Stomach (tissue), 4 donors: ENCODE measurements at regions not wholly inside any gene's neighbourhood (a gene's known extent, or its start where the extent isn't known, plus 50 kb on each side); places are given as distances from the start of the nearest gene placed in this dataset.

ENCODE experiments used
- POLR2A ChIP-seq, 4 donors: fragments of 450-650 bp; IDR thresholded peaks; one replicate each; pipeline ENCODE4 v1.6.1; 2016; ENCODE audit warnings: antibody characterized with exemption in 4 of 4, control low read depth in 2 of 4, mild to moderate bottlenecking in 1 of 4, moderate library complexity in 1 of 4
- TF ChIP-seq, protein P1 (sequence below), 7 experiments: fragments of 450-650 bp in 4 of 7; fragments of 200-600 bp in 3 of 7; sonication (generic) in 3 of 7; IDR thresholded peaks; one replicate each; pipeline ENCODE4 v1.5.1; 2016 to 2019; ENCODE audit warnings: antibody characterized with exemption in 7 of 7, control low read depth in 2 of 7, mild to moderate bottlenecking in 1 of 7

DNA sequence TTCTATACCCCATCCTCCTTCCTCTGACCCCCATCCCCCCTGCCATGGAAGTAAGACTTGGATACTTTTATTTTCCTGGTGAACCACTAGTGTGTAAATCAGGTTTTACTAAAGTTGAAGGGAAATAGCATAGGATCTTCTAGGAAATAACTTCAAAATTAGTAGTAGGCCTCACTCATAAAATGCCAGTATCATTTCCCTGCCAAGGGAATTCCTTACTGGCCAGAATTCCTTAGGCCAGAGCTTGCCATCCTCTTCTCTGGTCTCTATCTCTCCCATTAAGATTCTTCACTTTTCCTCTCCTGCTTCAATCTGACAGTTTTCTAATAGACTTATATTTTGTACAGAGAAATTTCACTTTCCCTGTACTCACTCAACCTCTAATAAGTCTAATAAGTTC lies 322.8 kb upstream of the TANK start:
- TF ChIP-seq, protein P1, sequence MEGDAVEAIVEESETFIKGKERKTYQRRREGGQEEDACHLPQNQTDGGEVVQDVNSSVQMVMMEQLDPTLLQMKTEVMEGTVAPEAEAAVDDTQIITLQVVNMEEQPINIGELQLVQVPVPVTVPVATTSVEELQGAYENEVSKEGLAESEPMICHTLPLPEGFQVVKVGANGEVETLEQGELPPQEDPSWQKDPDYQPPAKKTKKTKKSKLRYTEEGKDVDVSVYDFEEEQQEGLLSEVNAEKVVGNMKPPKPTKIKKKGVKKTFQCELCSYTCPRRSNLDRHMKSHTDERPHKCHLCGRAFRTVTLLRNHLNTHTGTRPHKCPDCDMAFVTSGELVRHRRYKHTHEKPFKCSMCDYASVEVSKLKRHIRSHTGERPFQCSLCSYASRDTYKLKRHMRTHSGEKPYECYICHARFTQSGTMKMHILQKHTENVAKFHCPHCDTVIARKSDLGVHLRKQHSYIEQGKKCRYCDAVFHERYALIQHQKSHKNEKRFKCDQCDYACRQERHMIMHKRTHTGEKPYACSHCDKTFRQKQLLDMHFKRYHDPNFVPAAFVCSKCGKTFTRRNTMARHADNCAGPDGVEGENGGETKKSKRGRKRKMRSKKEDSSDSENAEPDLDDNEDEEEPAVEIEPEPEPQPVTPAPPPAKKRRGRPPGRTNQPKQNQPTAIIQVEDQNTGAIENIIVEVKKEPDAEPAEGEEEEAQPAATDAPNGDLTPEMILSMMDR (IDR thresholded peaks at IDR 0.05), result no peak
- TF ChIP-seq POLR2A (IDR thresholded peaks at IDR 0.05), result no peak
